ENCODE measurements at regions not wholly inside any gene's neighbourhood (a gene's known extent, or its start where the extent isn't known, plus 50 kb on each side); places are given as distances from the start of the nearest gene placed in this dataset.

- no peak overlapping the region for H3K4me3 ChIP-seq (ENCODE audit: low read depth, low read length)
- H3K9me3 ChIP-seq (ENCODE audit: control insufficient read depth, insufficient read depth, low read depth, low read length), result no peaks in the 10 kb centered on the region
- no peak for TF ChIP-seq KLF16 (tag by site-specific recombination; IDR thresholded peaks at IDR 0.05)
- TF ChIP-seq ZNF221 (tag by site-specific recombination; IDR thresholded peaks at IDR 0.05; ENCODE audit: borderline replicate concordance), result no peak
- TF ChIP-seq ZNF394 (tag by site-specific recombination; IDR thresholded peaks at IDR 0.05; ENCODE audit: borderline replicate concordance), result no peak
- no peak for TF ChIP-seq ZNF529 (tag by site-specific recombination; IDR thresholded peaks at IDR 0.05; ENCODE audit: insufficient replicate concordance)
- TF ChIP-seq SP7 (tag by site-specific recombination; IDR thresholded peaks at IDR 0.05), result no peak
- TF ChIP-seq ZNF24 (tag by site-specific recombination; IDR thresholded peaks at IDR 0.05), result no peak
- no peak for TF ChIP-seq FEZF1 (tag by site-specific recombination; IDR thresholded peaks at IDR 0.05)
- TF ChIP-seq ZBTB44 (tag by site-specific recombination; IDR thresholded peaks at IDR 0.05), result no peak
- no peak for TF ChIP-seq ZNF26 (tag by site-specific recombination; IDR thresholded peaks at IDR 0.05)
- TF ChIP-seq PRDM4 (tag by site-specific recombination; IDR thresholded peaks at IDR 0.05), result no peak
- TF ChIP-seq ZFHX2 (tag by site-specific recombination; conservative IDR thresholded peaks at IDR 0.05), result no peak
- no peak for TF ChIP-seq ZNF292 (tag by site-specific recombination; IDR thresholded peaks at IDR 0.05; ENCODE audit: borderline replicate concordance, low read depth)
- TF ChIP-seq ZNF768 (tag by site-specific recombination; IDR thresholded peaks at IDR 0.05), result no peak
- H3K36me3 ChIP-seq (ENCODE audit: control insufficient read depth in 2 of 2, insufficient read depth in 1 of 2, low read length in 2 of 2), result no peaks in the 10 kb centered on the region
- no peaks in the 10 kb centered on the region for H3K4me1 ChIP-seq (ENCODE audit: control insufficient read depth, insufficient read depth, low read length)
- ChIA-PET POLR2A (no interaction called here), CTCF (no interaction called here)
- H3K27ac ChIP-seq (ENCODE audit: extremely low read depth, low read depth, low read length), result no peak overlapping the region
Observed at GRCh38 chr6:65798280-65799014, 91.4 kb upstream of the EYS start.

- POLR2A ChIA-PET, result no interaction called here
- Histone ChIP-seq H3K4me3 (ENCODE audit: low read depth, low read length) (no peak overlapping the region), H3K27ac (ENCODE audit: extremely low read depth, low read depth, low read length) (no peak overlapping the region), H3K4me1 (ENCODE audit: control insufficient read depth, insufficient read depth, low read length) (no peaks in the 10 kb centered on the region), H3K9me3 (ENCODE audit: control insufficient read depth, insufficient read depth, low read depth, low read length) (no peaks in the 10 kb centered on the region), H3K36me3 (ENCODE audit: control insufficient read depth in 2 of 2, insufficient read depth in 1 of 2, low read length in 2 of 2) (no peaks in the 10 kb centered on the region)
- CTCF ChIA-PET, result no interaction called here
- TF ChIP-seq ZNF366 (tag by site-specific recombination; conservative IDR thresholded peaks at IDR 0.05) (no peak), ZNF433 (tag by site-specific recombination; IDR thresholded peaks at IDR 0.05; ENCODE audit: low read depth) (no peak), HOXD13 (CRISPR knock-in tag; IDR thresholded peaks at IDR 0.05; ENCODE audit: borderline replicate concordance) (no peak), ZNF596 (tag by site-specific recombination; IDR thresholded peaks at IDR 0.05) (no peak), YY1 (tag by site-specific recombination; IDR thresholded peaks at IDR 0.05) (no peak), GLI4 (tag by site-specific recombination; IDR thresholded peaks at IDR 0.05) (no peak), SCRT2 (tag by site-specific recombination; IDR thresholded peaks at IDR 0.05) (no peak), ZNF629 (tag by site-specific recombination; IDR thresholded peaks at IDR 0.05) (no peak), ZNF19 (tag by site-specific recombination; IDR thresholded peaks at IDR 0.05; ENCODE audit: low read depth) (no peak), ZNF311 (tag by site-specific recombination; IDR thresholded peaks at IDR 0.05; ENCODE audit: borderline replicate concordance) (no peak), ZNF645 (tag by site-specific recombination; IDR thresholded peaks at IDR 0.05) (no peak), BCL6B (tag by site-specific recombination; IDR thresholded peaks at IDR 0.05) (no peak), ZNF24 (tag by site-specific recombination; IDR thresholded peaks at IDR 0.05) (no peak), ZNF530 (tag by site-specific recombination; IDR thresholded peaks at IDR 0.05; ENCODE audit: low read depth) (no peak), ZNF114 (tag by site-specific recombination; IDR thresholded peaks at IDR 0.05) (no peak), ZBTB17 (tag by site-specific recombination; IDR thresholded peaks at IDR 0.05) (no peak), ZNF560 (tag by site-specific recombination; IDR thresholded peaks at IDR 0.05; ENCODE audit: borderline replicate concordance) (no peak)
Observed at GRCh38 chr6:65790666-65791065, 83.6 kb upstream of the EYS start.

All from HEK293 (cell line).